ENCODE measurements at regions not wholly inside any gene's neighbourhood (a gene's known extent, or its start where the extent isn't known, plus 50 kb on each side); places are given as distances from the start of the nearest gene placed in this dataset.

DNA sequence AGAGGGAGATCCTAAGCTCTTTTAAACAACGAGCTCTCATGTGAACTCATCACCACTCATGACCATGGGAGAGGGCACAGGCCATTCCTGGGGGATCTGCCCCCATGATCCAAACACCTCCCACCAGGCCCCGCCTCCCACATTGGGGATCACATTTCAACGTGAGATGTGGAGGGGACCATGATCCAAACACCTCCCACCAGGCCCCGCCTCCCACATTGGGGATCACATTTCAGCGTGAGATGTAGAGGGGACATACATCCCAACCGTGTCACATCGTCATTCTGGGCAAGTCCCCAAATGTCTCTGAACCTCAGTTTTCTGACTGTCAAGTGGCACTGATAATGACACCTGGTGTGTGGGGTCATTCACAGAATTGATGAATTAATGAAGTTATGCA lies 641.8 kb downstream of the CDH26 start:
- no peak for TF ChIP-seq POLR2AphosphoS5 (IDR thresholded peaks at IDR 0.05; ENCODE audit: low read depth, low read length)
- no peak for TF ChIP-seq POLR2A (IDR thresholded peaks at IDR 0.05; ENCODE audit: low read depth, low read length)
- TF ChIP-seq SPI1 (IDR thresholded peaks at IDR 0.05; ENCODE audit: low read depth, low read length) = no peak

All from GM12891 (cell line).